ENCODE measurements at regions not wholly inside any gene's neighbourhood (a gene's known extent, or its start where the extent isn't known, plus 50 kb on each side); places are given as distances from the start of the nearest gene placed in this dataset.

DNA sequence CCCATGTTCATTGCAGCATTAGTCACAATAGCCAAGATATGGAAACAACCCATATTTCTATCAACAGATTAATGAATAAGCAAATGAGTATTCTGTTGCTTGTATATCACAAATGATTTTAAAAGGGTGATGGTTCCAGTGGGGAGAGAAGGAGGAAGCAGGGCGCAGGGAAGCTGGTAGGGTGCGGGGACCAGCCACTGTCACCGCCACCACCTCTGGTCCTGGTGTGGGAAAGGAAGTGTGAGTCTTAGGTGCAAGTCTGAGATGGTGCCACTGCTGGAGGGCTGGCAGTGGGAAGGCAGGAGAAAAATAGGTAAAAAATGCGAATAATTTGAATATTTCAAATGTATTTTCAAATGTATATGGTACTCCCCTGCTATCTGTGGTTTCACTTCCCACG is 286.8 kb upstream of the DDX53 start:
- Histone ChIP-seq H3K27ac (ENCODE audit: control insufficient read depth, insufficient read depth) (no peak overlapping the region), H3K9me3 (replicated peaks; ENCODE audit: control insufficient read depth, insufficient read depth, low read length) (no peaks in the 10 kb centered on the region), H3K79me2 (ENCODE audit: control insufficient read depth, insufficient read depth, low read length) (no peaks in the 10 kb centered on the region), H4K20me1 (ENCODE audit: control insufficient read depth, insufficient read depth) (no peaks in the 10 kb centered on the region), H3K4me2 (ENCODE audit: control insufficient read depth, insufficient read depth) (no peak overlapping the region), H3K4me1 (ENCODE audit: control insufficient read depth, insufficient read depth, low read length) (no peaks in the 10 kb centered on the region), H3K4me3 (no peak overlapping the region), H3K9ac (ENCODE audit: control insufficient read depth, insufficient read depth, low read length) (no peak overlapping the region), H3K36me3 (ENCODE audit: control insufficient read depth in 2 of 2, insufficient read depth in 2 of 2, low read length in 1 of 2) (no peaks in the 10 kb centered on the region), H3K27me3 (replicated peaks in 1 of 2; ENCODE audit: control insufficient read depth in 2 of 2, insufficient read depth in 2 of 2, low read length in 1 of 2) (no peaks in the 10 kb centered on the region), H2AFZ (ENCODE audit: control insufficient read depth, low read depth, low read length) (no peak overlapping the region)
- ChIA-PET CTCF (no interaction called here), POLR2A (no interaction called here), SMC1A (ENCODE audit: uncharacterized antibody, unreplicated experiment) (no interaction called here), RAD21 (ENCODE audit: unreplicated experiment) (no interaction called here)
- FAIRE-seq (no peak), ATAC-seq (no peak), DNase-seq (ENCODE audit: low read depth, low spot score) (no peak)
- no peak for TF ChIP-seq DPF2 (IDR thresholded peaks at IDR 0.05)
- BruUV-seq (replicated peaks), result no TSS peak
- in situ Hi-C loops (cut with MboI), result no loop called here
- WGBS (ENCODE audit: insufficient coverage, insufficient replicate concordance, low lambda C conversion rate, missing lambda C conversion rate), result 43% methylated on average over 5 of the region's 5 CpGs
- intact Hi-C loops (cut with micrococcal nuclease; ENCODE audit: unreplicated experiment), result no loop called here

DNA sequence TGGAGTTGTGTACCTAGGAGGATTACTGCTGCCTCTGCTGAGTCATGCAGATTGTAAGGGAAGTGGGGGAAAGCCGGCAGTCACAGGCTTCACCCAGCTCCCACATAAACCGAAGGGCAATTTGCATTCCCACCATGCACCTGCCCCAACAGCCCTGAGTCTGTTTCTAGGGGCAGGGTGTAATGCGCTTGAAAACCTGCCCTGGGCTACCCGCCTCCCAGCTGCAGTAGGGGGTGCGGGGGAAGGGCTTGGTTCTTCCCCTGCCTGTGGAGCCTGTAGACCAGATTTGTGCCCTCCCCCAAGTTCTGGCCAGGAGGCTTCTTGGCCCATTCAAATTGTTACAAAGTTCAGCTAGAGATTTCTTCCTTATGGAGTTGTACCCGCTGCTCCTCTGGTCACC is 269.2 kb upstream of the DDX53 start:
- intact Hi-C loops (cut with micrococcal nuclease; ENCODE audit: unreplicated experiment) (no loop called here), in situ Hi-C loops (cut with MboI) (no loop called here)
- Histone ChIP-seq H4K20me1 (ENCODE audit: control insufficient read depth, insufficient read depth) (no peaks in the 10 kb centered on the region), H2AFZ (ENCODE audit: control insufficient read depth, low read depth, low read length) (no peak overlapping the region), H3K9ac (ENCODE audit: control insufficient read depth, insufficient read depth, low read length) (no peak overlapping the region), H3K79me2 (ENCODE audit: control insufficient read depth, insufficient read depth, low read length) (no peaks in the 10 kb centered on the region), H3K4me3 (no peak overlapping the region), H3K4me2 (ENCODE audit: control insufficient read depth, insufficient read depth) (no peak overlapping the region), H3K27me3 (replicated peaks in 1 of 2; ENCODE audit: control insufficient read depth in 2 of 2, insufficient read depth in 2 of 2, low read length in 1 of 2) (no peaks in the 10 kb centered on the region), H3K4me1 (ENCODE audit: control insufficient read depth, insufficient read depth, low read length) (no peaks in the 10 kb centered on the region), H3K9me3 (replicated peaks; ENCODE audit: control insufficient read depth, insufficient read depth, low read length) (no peaks in the 10 kb centered on the region), H3K36me3 (ENCODE audit: control insufficient read depth in 2 of 2, insufficient read depth in 2 of 2, low read length in 1 of 2) (no peaks in the 10 kb centered on the region), H3K27ac (ENCODE audit: control insufficient read depth, insufficient read depth) (no peak overlapping the region)
- ATAC-seq (no peak), FAIRE-seq (no peak), DNase-seq (ENCODE audit: low read depth, low spot score) (no peak)
- ChIA-PET POLR2A (no interaction called here), CTCF (interaction anchor here (1.6 kb wide), 1 partner anchor 97 kb away, joined by 3 read pairs; no protein-coding TSS in a partner anchor), SMC1A (ENCODE audit: uncharacterized antibody, unreplicated experiment) (no interaction called here), RAD21 (ENCODE audit: unreplicated experiment) (no interaction called here)
- BruUV-seq (replicated peaks), result no TSS peak
- 64% methylated on average over 6 of the region's 6 CpGs for WGBS (ENCODE audit: insufficient coverage, insufficient replicate concordance, low lambda C conversion rate, missing lambda C conversion rate)
- no peak for TF ChIP-seq KLF5 (IDR thresholded peaks at IDR 0.05; ENCODE audit: partially characterized antibody)
- TF ChIP-seq FOXM1 (IDR thresholded peaks at IDR 0.05; ENCODE audit: low read depth, low read length), result no peak
- no peak for TF ChIP-seq MYB (IDR thresholded peaks at IDR 0.05; ENCODE audit: borderline replicate concordance, low read depth, low read length)
- TF ChIP-seq RBBP5 (conservative IDR thresholded peaks at IDR 0.05), result no peak
- TF ChIP-seq CBFB (IDR thresholded peaks at IDR 0.05; ENCODE audit: low read depth), result no peak
- no peak for TF ChIP-seq JUNB (IDR thresholded peaks at IDR 0.05)
- no peak for TF ChIP-seq CEBPB (IDR thresholded peaks at IDR 0.05; ENCODE audit: borderline replicate concordance in 1 of 2, low read depth in 2 of 2, low read length in 2 of 2)
- TF ChIP-seq ESRRA (IDR thresholded peaks at IDR 0.05; ENCODE audit: low read length), result no peak
- no peak for TF ChIP-seq SPI1 (IDR thresholded peaks at IDR 0.05; ENCODE audit: borderline replicate concordance, insufficient read depth, low read depth, low read length)
- TF ChIP-seq RCOR1 (conservative IDR thresholded peaks at IDR 0.05; ENCODE audit: low read depth, low read length), result no peak
- no peak for TF ChIP-seq RFX5 (IDR thresholded peaks at IDR 0.05; ENCODE audit: low read depth, low read length)
- TF ChIP-seq, protein P1, sequence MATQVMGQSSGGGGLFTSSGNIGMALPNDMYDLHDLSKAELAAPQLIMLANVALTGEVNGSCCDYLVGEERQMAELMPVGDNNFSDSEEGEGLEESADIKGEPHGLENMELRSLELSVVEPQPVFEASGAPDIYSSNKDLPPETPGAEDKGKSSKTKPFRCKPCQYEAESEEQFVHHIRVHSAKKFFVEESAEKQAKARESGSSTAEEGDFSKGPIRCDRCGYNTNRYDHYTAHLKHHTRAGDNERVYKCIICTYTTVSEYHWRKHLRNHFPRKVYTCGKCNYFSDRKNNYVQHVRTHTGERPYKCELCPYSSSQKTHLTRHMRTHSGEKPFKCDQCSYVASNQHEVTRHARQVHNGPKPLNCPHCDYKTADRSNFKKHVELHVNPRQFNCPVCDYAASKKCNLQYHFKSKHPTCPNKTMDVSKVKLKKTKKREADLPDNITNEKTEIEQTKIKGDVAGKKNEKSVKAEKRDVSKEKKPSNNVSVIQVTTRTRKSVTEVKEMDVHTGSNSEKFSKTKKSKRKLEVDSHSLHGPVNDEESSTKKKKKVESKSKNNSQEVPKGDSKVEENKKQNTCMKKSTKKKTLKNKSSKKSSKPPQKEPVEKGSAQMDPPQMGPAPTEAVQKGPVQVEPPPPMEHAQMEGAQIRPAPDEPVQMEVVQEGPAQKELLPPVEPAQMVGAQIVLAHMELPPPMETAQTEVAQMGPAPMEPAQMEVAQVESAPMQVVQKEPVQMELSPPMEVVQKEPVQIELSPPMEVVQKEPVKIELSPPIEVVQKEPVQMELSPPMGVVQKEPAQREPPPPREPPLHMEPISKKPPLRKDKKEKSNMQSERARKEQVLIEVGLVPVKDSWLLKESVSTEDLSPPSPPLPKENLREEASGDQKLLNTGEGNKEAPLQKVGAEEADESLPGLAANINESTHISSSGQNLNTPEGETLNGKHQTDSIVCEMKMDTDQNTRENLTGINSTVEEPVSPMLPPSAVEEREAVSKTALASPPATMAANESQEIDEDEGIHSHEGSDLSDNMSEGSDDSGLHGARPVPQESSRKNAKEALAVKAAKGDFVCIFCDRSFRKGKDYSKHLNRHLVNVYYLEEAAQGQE (IDR thresholded peaks at IDR 0.05; ENCODE audit: low read depth, low read length), result no peak
- TF ChIP-seq MEF2A (IDR thresholded peaks at IDR 0.05; ENCODE audit: insufficient read depth, low read depth, low read length), result no peak
